Osteoblast (primary cell): ENCODE measurements at regions not wholly inside any gene's neighbourhood (a gene's known extent, or its start where the extent isn't known, plus 50 kb on each side); places are given as distances from the start of the nearest gene placed in this dataset.

Experiments
- DNase-seq: peaks from one replicate; pipeline ENCODE4 v3.0.0; 2011; ENCODE audit warnings: low spot score, mixed read lengths; ENCODE audit not compliant: insufficient read length; ENCODE audit errors: missing footprints
- H2AFZ ChIP-seq: 2 replicates; pipeline ENCODE4 v1.6.0; 2011; ENCODE audit warnings: mild to moderate bottlenecking, low read length
- H3K27ac ChIP-seq: 2 replicates; pipeline ENCODE4 v1.5.1; 2011; ENCODE audit warnings: mild to moderate bottlenecking, low read depth, low read length, moderate library complexity
- H3K27me3 ChIP-seq: 2 replicates; pipeline ENCODE4 v1.6.0; 2012; ENCODE audit warnings: mild to moderate bottlenecking, control low read depth, inconsistent platforms, low read length, moderate library complexity; ENCODE audit not compliant: insufficient read depth
- H3K36me3 ChIP-seq: 2 replicates; pipeline ENCODE4 v1.5.1; 2011; ENCODE audit warnings: mild to moderate bottlenecking, low read length, control low read depth, moderate library complexity; ENCODE audit not compliant: insufficient read depth
- H3K4me1 ChIP-seq: 2 replicates; pipeline ENCODE4 v1.5.1; 2011; ENCODE audit warnings: mild to moderate bottlenecking, low read length, control low read depth, moderate library complexity; ENCODE audit not compliant: insufficient read depth
- H3K4me2 ChIP-seq: 2 replicates; pipeline ENCODE4 v1.6.0; 2011; ENCODE audit warnings: mild to moderate bottlenecking, low read length; ENCODE audit not compliant: insufficient read depth
- H3K4me3 ChIP-seq: fragments of 200-600 bp; sonication (generic); 3 replicates; pipeline ENCODE4 v1.5.1; 2012; ENCODE audit warnings: mild to moderate bottlenecking, low read length, inconsistent platforms; ENCODE audit not compliant: insufficient read depth
- H3K79me2 ChIP-seq: 2 replicates; pipeline ENCODE4 v1.6.0; 2012; ENCODE audit warnings: mild to moderate bottlenecking, low read length, control low read depth, inconsistent platforms; ENCODE audit not compliant: insufficient read depth
- H3K9me3 ChIP-seq: 2 replicates; pipeline ENCODE4 v1.5.1; 2011; ENCODE audit warnings: low read depth, low read length, control low read depth
- H4K20me1 ChIP-seq: 2 replicates; pipeline ENCODE4 v1.6.0; 2012; ENCODE audit warnings: mild to moderate bottlenecking, low read length, control low read depth; ENCODE audit not compliant: insufficient read depth
- CTCF ChIP-seq: IDR thresholded peaks from 2 replicates; pipeline ENCODE4 v1.5.1; 2011; ENCODE audit warnings: mild to moderate bottlenecking, low read depth, low read length, moderate library complexity; ENCODE audit errors: extremely low read depth

- Histone ChIP-seq H3K9me3 (no peaks in the 10 kb centered on the region), H3K27me3 (no peaks in the 10 kb centered on the region), H3K4me1 (peaks cover 18% of the 10 kb centered on the region), H3K4me2 (peak overlapping the region; percentile 3), H3K27ac (peak overlapping the region; percentile 7), H2AFZ (peak overlapping the region; percentile 39), H3K79me2 (no peaks in the 10 kb centered on the region), H4K20me1 (no peaks in the 10 kb centered on the region), H3K4me3 (no peak overlapping the region), H3K36me3 (no peaks in the 10 kb centered on the region)
- TF ChIP-seq CTCF, result no peak
- no peak for DNase-seq
These were observed 171.9 kb upstream of the ELL2 start for GRCh38 chr5:96133341-96134079.

- Histone ChIP-seq H3K79me2 (no peaks in the 10 kb centered on the region), H4K20me1 (no peaks in the 10 kb centered on the region), H3K4me1 (peaks cover 35% of the 10 kb centered on the region), H3K27me3 (no peaks in the 10 kb centered on the region), H2AFZ (no peak overlapping the region), H3K4me3 (no peak overlapping the region), H3K36me3 (no peaks in the 10 kb centered on the region), H3K9me3 (no peaks in the 10 kb centered on the region), H3K4me2 (no peak overlapping the region), H3K27ac (no peak overlapping the region)
- no peak for TF ChIP-seq CTCF
- DNase-seq, result no peak
These were observed 167.6 kb upstream of the ELL2 start for GRCh38 chr5:96129276-96129675.

- Histone ChIP-seq H3K79me2 (no peaks in the 10 kb centered on the region), H3K27ac (no peak overlapping the region), H3K36me3 (no peaks in the 10 kb centered on the region), H3K9me3 (no peaks in the 10 kb centered on the region), H4K20me1 (no peaks in the 10 kb centered on the region), H3K4me1 (peaks cover 28% of the 10 kb centered on the region), H2AFZ (no peak overlapping the region), H3K4me2 (no peak overlapping the region), H3K4me3 (no peak overlapping the region), H3K27me3 (no peaks in the 10 kb centered on the region)
- no peak for TF ChIP-seq CTCF
- DNase-seq, result no peak
These were observed 166.7 kb upstream of the ELL2 start for GRCh38 chr5:96128204-96128864.

- H3K27me3 ChIP-seq, result no peaks in the 10 kb centered on the region
- H2AFZ ChIP-seq, result no peak overlapping the region
- no peak overlapping the region for H3K4me2 ChIP-seq
- TF ChIP-seq CTCF, result no peak
- H3K4me1 ChIP-seq, result peaks cover 21% of the 10 kb centered on the region
- no peak for DNase-seq
- H3K36me3 ChIP-seq, result no peaks in the 10 kb centered on the region
- no peaks in the 10 kb centered on the region for H3K9me3 ChIP-seq
- no peaks in the 10 kb centered on the region for H3K79me2 ChIP-seq
- no peak overlapping the region for H3K27ac ChIP-seq
- no peak overlapping the region for H3K4me3 ChIP-seq
- no peaks in the 10 kb centered on the region for H4K20me1 ChIP-seq
These were observed 165.9 kb upstream of the ELL2 start for GRCh38 chr5:96127538-96127937.
